Memory B cell (primary cell): ENCODE measurements at regions not wholly inside any gene's neighbourhood (a gene's known extent, or its start where the extent isn't known, plus 50 kb on each side); places are given as distances from the start of the nearest gene placed in this dataset.
A peak's percentile ranks its signal among the peaks of the same experiment; 100 is the strongest.

Source experiments
- ATAC-seq: fragments of 150-1000 bp; cut with Tn5 transposase; 2 replicates; pipeline ENCODE4 v1.10.0; 2021; ENCODE audit warnings: low read depth, mild to moderate bottlenecking, moderate library complexity
- DNase-seq, 2 donors: peaks; one replicate each; pipeline ENCODE4 v3.0.0; 2022; ENCODE audit warnings: low spot score in 2 of 2
- H3K27ac Mint-ChIP-seq: one replicate; pipeline ENCODE4 v1.8.0; 2022; ENCODE audit warnings: mild to moderate bottlenecking, moderate library complexity, mixed read lengths
- H3K27me3 Mint-ChIP-seq: one replicate; pipeline ENCODE4 v1.8.0; 2022; ENCODE audit warnings: mixed read lengths
- H3K36me3 Mint-ChIP-seq: one replicate; pipeline ENCODE4 v1.8.0; 2022; ENCODE audit warnings: mild to moderate bottlenecking, mixed read lengths
- H3K4me1 Mint-ChIP-seq: one replicate; pipeline ENCODE4 v1.8.0; 2022; ENCODE audit warnings: mixed read lengths
- H3K4me3 Mint-ChIP-seq: one replicate; pipeline ENCODE4 v1.8.0; 2022; ENCODE audit warnings: mild to moderate bottlenecking, moderate library complexity, mixed read lengths
- H3K9me3 Mint-ChIP-seq: one replicate; pipeline ENCODE4 v1.8.0; 2022; ENCODE audit warnings: mixed read lengths

DNA sequence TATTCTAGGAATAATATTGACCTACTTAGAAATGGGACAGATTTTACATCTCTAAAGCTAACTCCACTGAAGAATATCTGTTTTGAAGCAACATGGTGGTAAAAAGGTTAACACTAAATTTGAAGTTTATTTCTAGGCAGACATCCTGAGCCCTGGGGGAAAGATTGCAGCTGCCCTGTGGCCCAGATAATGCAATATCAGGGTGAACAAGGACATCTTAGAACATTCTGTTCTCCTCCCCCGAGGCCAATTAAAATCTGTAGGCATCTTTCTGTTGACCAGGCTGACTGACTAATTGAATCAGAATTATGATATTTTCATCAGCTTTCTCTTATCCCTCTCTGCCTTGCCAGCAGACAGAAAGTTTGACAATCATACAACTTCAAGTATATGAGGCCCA lies 149.8 kb upstream of the DUSP10 start:
- Mint-ChIP-seq H3K9me3 (no peaks in the 10 kb centered on the region), H3K36me3 (peaks cover 2% of the 10 kb centered on the region), H3K4me1 (peaks cover 6% of the 10 kb centered on the region), H3K27me3 (peaks cover 1% of the 10 kb centered on the region), H3K27ac (no peak overlapping the region), H3K4me3 (no peak overlapping the region)
- ATAC-seq (no peak), DNase-seq (no peak)

DNA sequence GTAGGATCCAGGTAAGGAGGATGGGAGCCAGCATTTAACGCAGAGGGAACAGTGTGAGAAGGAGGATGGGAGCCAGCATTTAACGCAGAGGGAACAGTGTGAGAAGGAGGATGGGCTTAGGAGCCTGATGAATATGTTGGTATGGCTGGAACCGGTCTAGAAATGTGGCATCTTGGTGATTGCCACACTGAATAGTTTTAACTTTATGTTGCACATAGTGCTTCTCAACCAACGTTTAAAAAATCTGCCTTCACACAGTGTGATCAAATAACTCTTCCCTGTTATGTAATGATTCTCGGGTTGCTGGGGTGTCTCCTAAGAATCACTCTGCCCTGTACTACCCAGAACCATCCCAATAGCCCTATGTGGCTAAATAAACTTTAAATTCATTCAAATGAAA lies 146.9 kb upstream of the DUSP10 start:
- Mint-ChIP-seq H3K27ac (no peak overlapping the region), H3K4me3 (no peak overlapping the region), H3K9me3 (no peaks in the 10 kb centered on the region), H3K36me3 (no peaks in the 10 kb centered on the region), H3K27me3 (peaks cover 1% of the 10 kb centered on the region), H3K4me1 (peaks cover 6% of the 10 kb centered on the region)
- ATAC-seq (no peak), DNase-seq (no peak)

- no peak overlapping the region for H3K27ac Mint-ChIP-seq
- H3K4me1 Mint-ChIP-seq = peaks cover 6% of the 10 kb centered on the region
- H3K27me3 Mint-ChIP-seq = peaks cover 1% of the 10 kb centered on the region
- no peaks in the 10 kb centered on the region for H3K36me3 Mint-ChIP-seq
- no peak overlapping the region for H3K4me3 Mint-ChIP-seq
- DNase-seq (no peak), ATAC-seq (no peak)
- H3K9me3 Mint-ChIP-seq = no peaks in the 10 kb centered on the region
Observed at GRCh38 chr1:221888218-221888617, 146.3 kb upstream of the DUSP10 start.

- no peak overlapping the region for H3K4me3 Mint-ChIP-seq
- no peaks in the 10 kb centered on the region for H3K36me3 Mint-ChIP-seq
- H3K4me1 Mint-ChIP-seq = peaks cover 6% of the 10 kb centered on the region
- DNase-seq (no peak), ATAC-seq (no peak)
- no peaks in the 10 kb centered on the region for H3K9me3 Mint-ChIP-seq
- peaks cover 1% of the 10 kb centered on the region for H3K27me3 Mint-ChIP-seq
- H3K27ac Mint-ChIP-seq = no peak overlapping the region
Observed at GRCh38 chr1:221887758-221888157, 145.9 kb upstream of the DUSP10 start.

GRCh38 chr1:221887415-221887746 lies 145.5 kb upstream of the DUSP10 start:
- no peak for DNase-seq
- Mint-ChIP-seq H3K4me3 (no peak overlapping the region), H3K27ac (no peak overlapping the region), H3K4me1 (peaks cover 6% of the 10 kb centered on the region), H3K9me3 (no peaks in the 10 kb centered on the region), H3K27me3 (peaks cover 1% of the 10 kb centered on the region), H3K36me3 (no peaks in the 10 kb centered on the region)
- ATAC-seq = no peak

DNA sequence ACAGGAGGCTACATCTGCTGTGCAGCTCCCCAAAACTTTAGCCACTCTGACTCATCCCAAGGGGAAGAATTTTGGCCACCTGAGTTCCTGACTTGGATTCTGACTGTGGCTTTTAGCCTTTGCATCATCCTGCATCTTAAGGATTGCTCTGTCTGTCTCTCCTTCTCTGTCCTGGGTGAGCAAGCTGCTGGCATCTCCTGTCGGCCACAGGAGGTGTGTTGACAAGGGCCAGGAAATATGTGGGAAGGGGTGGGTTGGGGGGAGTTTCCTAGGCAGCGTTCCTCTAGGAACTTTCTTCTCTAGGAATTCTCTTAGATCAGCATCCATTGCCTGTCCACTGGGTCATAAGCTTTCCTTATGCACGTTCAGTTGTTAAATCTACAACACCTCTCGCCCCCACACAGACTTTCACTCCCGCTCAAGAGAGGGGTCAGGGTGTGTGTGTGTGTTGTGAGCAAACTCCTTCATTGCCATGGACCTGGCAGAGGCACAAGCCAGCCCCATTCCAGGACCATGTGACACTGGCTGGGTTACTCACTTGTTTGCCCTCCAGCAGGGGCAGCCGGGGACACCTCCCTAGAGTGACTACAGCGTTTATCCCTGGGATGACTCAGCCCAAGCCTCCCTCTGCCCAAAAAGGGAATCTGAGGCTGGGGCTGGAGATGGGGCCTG lies 145.0 kb upstream of the DUSP10 start:
- Mint-ChIP-seq H3K27ac (no peak overlapping the region), H3K4me1 (peaks cover 6% of the 10 kb centered on the region), H3K9me3 (no peaks in the 10 kb centered on the region), H3K4me3 (no peak overlapping the region), H3K36me3 (no peaks in the 10 kb centered on the region), H3K27me3 (peaks cover 1% of the 10 kb centered on the region)
- DNase-seq (no peak), ATAC-seq (no peak)

GRCh38 chr1:221886311-221886710 lies 144.4 kb upstream of the DUSP10 start:
- H3K4me1 Mint-ChIP-seq = peaks cover 6% of the 10 kb centered on the region
- H3K27ac Mint-ChIP-seq = no peak overlapping the region
- no peaks in the 10 kb centered on the region for H3K9me3 Mint-ChIP-seq
- DNase-seq (no peak), ATAC-seq (no peak)
- no peaks in the 10 kb centered on the region for H3K36me3 Mint-ChIP-seq
- peaks cover 1% of the 10 kb centered on the region for H3K27me3 Mint-ChIP-seq
- no peak overlapping the region for H3K4me3 Mint-ChIP-seq

- DNase-seq (no peak), ATAC-seq (no peak)
- Mint-ChIP-seq H3K9me3 (no peaks in the 10 kb centered on the region), H3K4me1 (peaks cover 6% of the 10 kb centered on the region), H3K27me3 (peaks cover 1% of the 10 kb centered on the region), H3K4me3 (no peak overlapping the region), H3K36me3 (no peaks in the 10 kb centered on the region), H3K27ac (no peak overlapping the region)
Observed at GRCh38 chr1:221884821-221885220, 142.9 kb upstream of the DUSP10 start.

DNA sequence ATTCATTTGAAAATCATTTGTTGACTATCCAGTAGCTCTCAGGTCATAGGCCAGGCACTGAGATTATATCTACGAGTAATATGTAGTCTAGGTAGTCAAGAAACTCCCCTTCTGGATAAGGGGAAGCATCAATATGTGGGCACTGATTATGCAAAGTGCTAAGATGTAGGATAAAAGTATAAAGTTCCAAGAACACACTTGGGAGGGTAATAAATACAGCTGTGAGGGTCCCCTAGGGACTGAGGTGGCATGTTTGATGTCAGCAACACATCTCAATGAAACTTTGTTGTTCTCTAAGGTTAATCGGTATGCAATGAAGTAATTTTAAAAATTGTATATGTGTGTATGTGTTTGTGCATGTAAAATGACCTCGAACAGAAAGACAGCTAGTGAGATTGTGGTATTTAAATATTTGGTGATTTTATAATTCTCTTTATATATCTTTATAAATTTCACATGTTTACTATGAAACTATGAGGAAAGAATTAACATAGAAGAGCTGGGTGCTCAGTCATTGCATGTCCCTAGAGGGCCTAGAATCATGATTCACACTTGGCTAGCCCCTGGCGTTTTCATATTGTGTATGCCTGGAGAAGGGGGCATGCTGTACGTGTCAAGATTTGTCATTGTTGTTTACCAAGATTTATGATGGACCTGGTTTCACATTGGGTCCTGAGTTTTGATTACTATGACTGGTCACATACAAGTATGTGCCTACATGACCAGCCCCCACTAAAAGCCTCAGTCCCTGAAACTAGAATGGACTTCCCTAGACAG lies 140.1 kb upstream of the DUSP10 start:
- H3K27ac Mint-ChIP-seq = no peak overlapping the region
- H3K36me3 Mint-ChIP-seq = no peaks in the 10 kb centered on the region
- no peak for DNase-seq
- H3K4me3 Mint-ChIP-seq = no peak overlapping the region
- peak; percentile 37 for ATAC-seq
- no peaks in the 10 kb centered on the region for H3K9me3 Mint-ChIP-seq
- no peaks in the 10 kb centered on the region for H3K4me1 Mint-ChIP-seq
- no peaks in the 10 kb centered on the region for H3K27me3 Mint-ChIP-seq

DNA sequence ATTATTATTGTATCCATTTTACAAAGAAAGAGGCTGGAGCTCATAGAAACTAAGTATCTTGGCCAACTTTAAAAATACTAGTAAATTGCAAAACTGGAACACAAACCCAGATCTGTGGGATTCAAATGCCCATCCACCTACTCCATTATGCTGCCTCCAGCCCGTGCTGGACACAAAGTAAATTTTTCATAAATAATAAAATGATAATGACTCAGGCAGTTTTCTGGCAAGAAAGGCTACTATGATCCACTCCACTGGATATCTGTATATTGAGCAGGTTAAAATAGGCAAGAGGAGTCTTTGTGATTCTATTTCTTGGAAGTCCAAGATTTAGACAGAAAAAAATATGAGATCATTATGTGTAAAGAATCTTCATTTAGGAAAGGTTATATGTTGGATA lies 138.3 kb upstream of the DUSP10 start:
- Mint-ChIP-seq H3K9me3 (no peaks in the 10 kb centered on the region), H3K27me3 (no peaks in the 10 kb centered on the region), H3K4me3 (no peak overlapping the region), H3K4me1 (no peaks in the 10 kb centered on the region), H3K36me3 (no peaks in the 10 kb centered on the region), H3K27ac (no peak overlapping the region)
- DNase-seq = no peak
- ATAC-seq = no peak

DNA sequence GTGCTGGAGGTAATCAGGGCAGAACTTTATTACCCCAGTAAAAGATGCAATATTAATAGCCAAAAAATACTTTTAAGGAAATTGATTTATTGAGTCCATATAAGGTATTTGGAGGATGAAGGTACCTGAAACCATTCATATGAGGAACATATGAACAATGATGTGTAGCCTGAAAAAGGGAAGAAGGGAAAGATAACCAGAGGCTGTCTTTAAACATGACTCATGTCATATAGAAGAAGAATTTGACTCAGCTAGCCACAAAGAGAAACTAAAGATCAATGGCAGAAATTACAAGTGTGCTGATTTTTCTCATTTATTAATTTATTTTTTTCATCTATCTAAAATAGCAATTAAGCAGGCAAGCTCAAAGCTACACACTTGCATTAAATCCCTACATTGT lies 136.2 kb upstream of the DUSP10 start:
- DNase-seq (no peak), ATAC-seq (no peak)
- no peaks in the 10 kb centered on the region for H3K9me3 Mint-ChIP-seq
- H3K27me3 Mint-ChIP-seq = no peaks in the 10 kb centered on the region
- H3K36me3 Mint-ChIP-seq = no peaks in the 10 kb centered on the region
- no peak overlapping the region for H3K27ac Mint-ChIP-seq
- peaks cover 5% of the 10 kb centered on the region for H3K4me1 Mint-ChIP-seq
- H3K4me3 Mint-ChIP-seq = no peak overlapping the region

- no peak for ATAC-seq
- Mint-ChIP-seq H3K27ac (no peak overlapping the region), H3K36me3 (no peaks in the 10 kb centered on the region), H3K4me1 (peaks cover 5% of the 10 kb centered on the region), H3K4me3 (no peak overlapping the region), H3K27me3 (no peaks in the 10 kb centered on the region), H3K9me3 (no peaks in the 10 kb centered on the region)
- no peak for DNase-seq
Observed at GRCh38 chr1:221877311-221877710, 135.4 kb upstream of the DUSP10 start.

- no peaks in the 10 kb centered on the region for H3K36me3 Mint-ChIP-seq
Observed at GRCh38 chr1:221875004-221875330, 133.1 kb upstream of the DUSP10 start.

DNA sequence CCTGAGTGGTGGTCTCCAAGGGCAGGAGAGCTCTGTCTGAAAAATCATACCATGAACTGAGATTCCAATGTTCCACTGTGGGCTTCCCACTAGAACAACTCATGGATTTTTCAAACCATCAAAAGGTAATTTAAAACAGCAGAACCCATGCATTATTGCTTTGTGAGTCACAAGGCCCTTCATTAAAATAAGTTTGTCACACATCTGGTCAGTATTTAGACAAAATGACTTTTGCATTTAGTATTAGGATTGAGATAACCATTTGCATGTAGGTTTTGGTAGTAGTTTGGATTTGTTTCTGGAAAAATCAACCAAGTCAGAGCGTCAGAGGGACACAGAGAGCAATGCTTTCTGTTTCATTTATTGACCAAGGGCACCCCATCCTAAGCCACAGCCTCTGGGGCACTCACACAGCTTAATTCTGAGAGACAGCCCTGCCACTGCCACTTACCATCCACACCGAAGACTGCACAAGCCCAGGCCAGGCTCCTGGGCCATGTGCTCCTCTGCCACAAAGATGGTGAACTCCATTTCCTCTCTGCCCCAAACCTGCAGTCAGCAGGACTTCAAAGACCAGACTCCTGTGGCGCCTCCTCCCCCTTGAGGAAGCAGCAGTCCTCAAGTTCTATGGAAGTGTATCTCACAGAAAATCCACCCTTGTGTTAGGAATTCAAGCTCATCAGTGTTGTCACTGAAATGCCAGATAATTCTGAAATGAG lies 132.6 kb upstream of the DUSP10 start:
- Mint-ChIP-seq H3K4me1 (peaks cover 5% of the 10 kb centered on the region), H3K9me3 (no peaks in the 10 kb centered on the region), H3K27ac (no peak overlapping the region), H3K4me3 (no peak overlapping the region), H3K27me3 (no peaks in the 10 kb centered on the region), H3K36me3 (no peaks in the 10 kb centered on the region)
- no peak for DNase-seq
- no peak for ATAC-seq

More at GRCh38 chr1:221875004-221875330, 133.1 kb upstream of the DUSP10 start:
- Mint-ChIP-seq H3K9me3 (no peaks in the 10 kb centered on the region), H3K27ac (no peak overlapping the region), H3K4me1 (peaks cover 5% of the 10 kb centered on the region), H3K4me3 (no peak overlapping the region), H3K27me3 (no peaks in the 10 kb centered on the region)
- DNase-seq = no peak
- ATAC-seq = no peak
